UCSD-AML1 (cell line): ENCODE measurements at regions not wholly inside any gene's neighbourhood (a gene's known extent, or its start where the extent isn't known, plus 50 kb on each side); places are given as distances from the start of the nearest gene placed in this dataset.

Source experiments
- DNase-seq: peaks from one replicate; lab custom pipeline; 2025; ENCODE audit not compliant: unreplicated experiment; lab: John Stamatoyannopoulos, UW

DNA sequence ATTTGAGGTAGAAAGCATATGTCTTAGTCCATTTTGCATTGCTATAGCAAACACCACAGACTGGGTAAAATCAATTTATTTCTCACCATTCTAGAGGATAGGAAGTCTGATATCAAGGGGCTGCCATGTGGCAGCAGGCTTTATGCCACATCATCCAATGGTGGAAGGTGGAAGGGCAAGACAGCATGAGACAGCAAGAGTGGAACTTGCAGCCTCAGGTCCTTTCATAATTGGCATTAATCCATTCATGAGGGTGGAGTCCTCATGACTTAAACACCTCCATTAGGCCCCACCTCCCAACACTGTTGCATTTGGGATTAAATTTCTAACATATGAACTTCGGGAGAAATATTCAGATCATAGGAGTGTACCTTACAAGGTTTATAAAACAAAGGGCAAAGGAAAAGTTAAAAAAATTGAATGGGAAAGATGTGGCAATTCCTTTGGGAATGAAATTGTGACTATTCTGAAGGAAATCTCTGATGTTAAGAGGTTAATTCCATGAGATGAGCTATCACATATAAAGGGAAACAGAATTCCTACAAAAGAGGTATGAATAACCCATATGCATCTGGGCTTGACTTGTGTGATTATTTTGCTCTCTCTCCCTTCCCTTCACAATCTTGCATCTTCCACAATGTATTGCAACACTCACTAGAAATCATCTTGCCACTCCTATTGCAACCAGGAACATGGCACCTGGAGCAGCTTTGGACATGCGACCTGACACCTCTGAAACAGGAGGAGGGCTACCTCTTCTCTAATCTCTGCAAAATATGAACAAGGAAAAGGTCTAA, 507.8 kb downstream of the EPHA4 start:
- DNase-seq = no peak

DNA sequence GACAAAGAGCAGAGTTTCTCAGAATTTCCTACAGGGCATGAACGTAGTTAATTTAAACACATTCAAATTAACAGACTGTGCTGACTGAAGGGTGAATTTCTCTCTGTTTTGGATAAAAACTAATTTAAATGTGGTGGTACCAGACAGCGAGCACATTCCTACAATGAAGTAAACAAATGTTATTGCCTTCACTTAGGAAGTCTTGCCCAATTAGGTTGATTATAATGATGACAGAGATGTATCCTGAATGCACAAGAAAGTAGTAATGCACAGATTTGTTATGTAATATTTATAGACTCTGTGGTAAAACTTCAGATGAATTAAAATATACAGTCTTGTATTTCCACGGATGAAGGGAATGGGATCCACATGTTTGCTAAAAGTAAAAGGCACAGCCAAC, 507.2 kb downstream of the EPHA4 start:
- no peak for DNase-seq

DNA sequence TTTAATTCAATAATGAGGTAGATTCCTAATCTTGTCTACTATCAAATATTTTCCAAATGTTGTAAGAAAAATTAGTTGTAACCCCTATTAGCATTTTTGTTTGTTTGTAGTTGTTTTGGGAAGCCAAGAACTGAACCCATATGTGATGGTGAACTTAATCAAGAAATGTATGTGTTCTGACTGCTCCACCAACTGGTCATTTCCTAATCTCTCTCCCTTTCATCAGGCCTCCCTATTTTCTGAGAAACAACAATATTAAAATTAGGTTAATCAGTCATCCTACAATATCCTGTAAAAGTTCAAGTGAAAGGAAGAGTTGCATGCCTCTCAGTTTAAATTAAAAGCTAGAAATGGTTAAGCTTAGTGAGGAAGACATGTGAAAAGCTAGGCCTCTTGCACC, 504.0 kb downstream of the EPHA4 start:
- DNase-seq = no peak

DNA sequence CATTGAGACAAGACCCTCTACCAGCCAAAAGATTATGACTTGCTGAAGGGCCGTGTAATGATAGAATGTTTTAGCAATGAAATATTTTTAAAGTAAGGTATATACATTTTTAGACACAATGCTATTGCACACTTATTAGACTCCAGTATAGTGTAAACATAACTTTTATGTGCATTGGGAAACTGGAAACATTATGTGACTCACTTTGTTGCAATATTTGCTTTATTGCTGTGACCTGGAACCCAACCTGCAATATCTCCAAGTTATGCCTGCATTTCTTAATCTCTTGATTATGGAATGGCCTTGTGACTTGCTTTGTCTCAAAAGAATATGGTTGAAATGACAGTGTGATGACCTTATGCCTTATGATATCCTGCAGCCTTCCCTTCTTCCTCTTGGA, 502.0 kb downstream of the EPHA4 start:
- DNase-seq = no peak

DNA sequence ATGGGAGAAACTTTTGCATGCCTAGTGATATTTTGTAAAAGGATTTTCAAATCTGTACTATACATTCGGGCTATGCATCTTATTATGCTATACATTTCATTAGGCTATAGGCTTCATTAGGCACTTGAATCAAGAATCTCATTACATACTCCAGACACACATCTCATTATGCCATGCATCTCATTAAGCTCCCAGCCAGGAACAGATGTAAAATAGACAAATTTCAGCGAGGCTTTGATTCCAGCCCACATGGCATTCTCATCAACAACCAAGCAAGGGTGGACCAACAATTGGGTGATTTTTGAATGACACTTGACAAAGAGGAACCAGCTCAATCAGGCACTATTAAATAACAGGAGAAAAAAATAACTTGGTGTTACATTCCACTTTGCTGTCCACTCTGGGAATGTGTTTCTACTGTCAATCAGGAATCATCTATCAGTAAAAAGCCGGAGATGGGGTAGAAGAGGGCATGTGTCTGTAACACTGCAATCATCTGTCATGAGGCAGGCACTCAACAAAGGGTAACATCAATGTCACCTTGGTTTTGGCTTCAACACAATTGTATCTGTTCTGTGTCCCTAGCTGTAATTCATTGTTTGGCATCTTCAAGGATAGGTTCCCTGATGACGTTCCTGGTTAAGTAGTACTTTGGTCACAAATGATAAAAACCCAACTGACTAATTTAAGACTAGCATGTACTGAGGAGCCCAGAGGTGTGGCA, 498.6 kb downstream of the EPHA4 start:
- DNase-seq = no peak

DNA sequence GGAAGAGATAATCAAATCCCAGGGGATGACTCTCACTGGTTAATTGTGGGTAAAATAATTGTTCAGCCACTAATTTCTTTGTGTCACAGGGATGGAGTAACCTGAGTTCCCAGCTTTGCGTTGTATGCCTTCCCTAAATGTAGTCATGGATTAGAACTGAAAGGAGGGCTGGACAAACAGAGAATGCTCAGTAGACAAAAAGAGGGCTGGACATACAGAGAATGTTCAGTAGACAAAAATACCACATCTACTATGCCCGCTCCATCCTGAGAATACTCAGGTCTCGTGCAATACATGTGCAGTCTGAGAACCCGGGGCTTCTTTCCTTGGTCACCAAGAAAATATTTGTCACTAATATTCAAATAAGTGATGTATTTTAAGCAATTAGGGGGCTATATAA, 497.9 kb downstream of the EPHA4 start:
- DNase-seq = no peak

DNA sequence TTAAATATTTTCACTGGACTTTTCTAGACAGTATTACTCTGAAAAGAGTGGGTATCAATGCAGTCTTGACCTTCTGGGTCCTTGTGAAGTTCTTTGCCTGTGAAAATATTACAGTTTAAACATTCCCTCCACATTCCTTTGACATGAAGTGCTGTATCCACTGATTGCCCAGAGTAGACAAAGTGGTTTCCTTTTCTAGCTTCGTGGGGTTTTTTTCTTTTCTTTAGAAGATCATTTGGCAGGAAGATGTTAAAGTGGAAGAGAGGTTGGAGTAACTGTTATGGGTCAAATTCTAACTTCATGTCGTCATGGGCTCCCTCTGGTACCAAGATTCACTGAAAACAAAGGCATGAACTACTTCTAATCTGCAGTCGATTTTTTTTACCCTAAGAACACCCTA, 496.9 kb downstream of the EPHA4 start:
- DNase-seq = no peak

DNA sequence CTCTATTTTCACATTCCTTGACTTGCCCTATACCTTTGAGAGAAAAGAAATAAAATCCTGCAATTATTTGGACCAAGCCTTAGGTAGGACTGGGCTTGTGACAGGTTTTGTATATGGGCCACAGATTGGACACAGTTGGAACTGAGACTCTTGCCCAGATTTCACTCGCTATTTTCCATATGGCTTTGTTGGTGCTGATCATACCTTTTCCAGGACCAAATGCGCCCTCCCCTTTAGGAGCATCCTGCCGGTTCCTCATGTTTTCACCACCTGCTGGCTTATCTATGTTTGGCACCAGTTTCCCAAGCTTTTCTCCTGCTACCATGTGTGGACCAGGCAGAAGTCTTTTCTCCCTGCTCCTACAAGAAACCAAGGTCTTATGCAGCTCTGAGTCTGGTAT, 494.9 kb downstream of the EPHA4 start:
- DNase-seq = no peak

DNA sequence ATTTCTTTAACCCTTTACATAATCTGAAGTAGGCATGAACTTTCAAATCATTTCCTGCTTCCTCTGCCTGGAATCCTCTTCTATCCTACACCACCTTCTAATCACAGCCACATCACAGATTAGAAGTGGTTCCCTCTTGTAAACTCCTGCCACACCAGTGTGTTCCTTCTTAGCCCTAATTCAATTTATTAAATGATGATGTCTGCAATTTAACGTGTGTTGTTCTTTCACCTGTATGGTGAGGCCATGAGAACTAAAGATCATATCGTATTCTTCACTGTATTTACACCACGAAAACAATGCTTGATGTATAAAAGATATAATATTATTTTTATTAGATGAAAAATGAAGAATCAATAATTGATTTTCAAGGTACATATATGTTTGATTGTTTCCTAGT, 494.3 kb downstream of the EPHA4 start:
- DNase-seq = no peak

DNA sequence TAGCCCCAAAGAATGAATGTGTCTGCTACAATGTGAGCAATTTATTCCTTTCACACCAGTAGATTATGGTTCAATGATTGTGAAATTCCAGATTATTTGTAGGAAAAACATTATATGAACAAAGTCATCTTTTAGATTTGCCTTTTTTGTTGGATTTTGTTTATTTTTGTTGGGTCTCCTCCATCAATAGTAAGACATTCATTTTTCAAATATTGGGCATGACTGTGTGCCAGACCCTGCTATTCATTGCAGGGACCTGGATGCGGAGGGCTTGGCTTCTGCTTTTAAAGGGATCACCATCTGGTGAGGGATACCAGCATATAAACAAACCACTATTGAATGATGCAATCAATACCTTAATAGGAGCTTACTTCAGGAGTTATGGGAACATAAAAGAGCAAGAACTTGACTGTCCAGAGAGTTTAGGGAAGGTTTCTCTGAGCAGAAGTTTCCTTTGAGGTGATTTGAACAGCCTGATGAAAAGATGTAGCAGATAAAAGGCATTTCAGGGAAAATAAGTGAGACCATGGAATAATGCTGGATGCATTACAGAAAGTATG, 486.7 kb downstream of the EPHA4 start:
- no peak for DNase-seq

DNA sequence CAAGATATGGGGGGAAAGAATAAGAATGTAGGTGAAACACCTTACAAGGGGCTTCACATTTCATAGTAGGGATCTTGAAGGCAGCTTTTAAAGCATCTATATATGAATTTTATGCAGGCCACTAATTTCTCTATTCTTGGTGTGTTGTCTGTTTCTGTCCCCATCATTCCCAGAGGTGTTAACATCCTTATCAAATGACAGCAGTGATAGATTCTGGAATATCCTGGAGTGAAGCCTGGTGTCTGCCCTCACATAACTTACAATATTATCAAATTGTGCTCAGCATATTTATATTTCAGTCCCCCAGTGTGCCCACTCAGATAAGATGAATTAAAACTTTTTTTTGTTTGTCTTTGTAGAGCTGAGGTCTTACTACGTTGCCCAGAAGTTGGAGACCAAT, 486.2 kb downstream of the EPHA4 start:
- DNase-seq = no peak

DNA sequence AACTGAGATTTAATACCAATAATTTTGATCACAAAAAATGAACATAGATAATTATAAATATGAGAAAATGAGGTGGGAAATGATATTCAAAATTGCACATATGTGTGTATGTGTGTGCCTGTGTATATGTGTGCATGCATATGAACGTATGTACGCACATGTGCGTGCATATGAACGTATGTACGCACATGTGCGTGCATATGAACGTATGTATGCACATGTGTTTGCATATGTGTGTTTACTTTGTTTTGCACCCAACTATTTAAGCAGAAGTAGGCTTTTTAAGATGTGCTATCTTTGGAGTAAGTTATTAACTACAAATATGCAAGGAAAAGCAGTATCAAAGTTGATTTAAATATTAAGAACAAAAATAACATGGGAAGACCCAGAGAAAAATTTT, 484.3 kb downstream of the EPHA4 start:
- DNase-seq = no peak

DNA sequence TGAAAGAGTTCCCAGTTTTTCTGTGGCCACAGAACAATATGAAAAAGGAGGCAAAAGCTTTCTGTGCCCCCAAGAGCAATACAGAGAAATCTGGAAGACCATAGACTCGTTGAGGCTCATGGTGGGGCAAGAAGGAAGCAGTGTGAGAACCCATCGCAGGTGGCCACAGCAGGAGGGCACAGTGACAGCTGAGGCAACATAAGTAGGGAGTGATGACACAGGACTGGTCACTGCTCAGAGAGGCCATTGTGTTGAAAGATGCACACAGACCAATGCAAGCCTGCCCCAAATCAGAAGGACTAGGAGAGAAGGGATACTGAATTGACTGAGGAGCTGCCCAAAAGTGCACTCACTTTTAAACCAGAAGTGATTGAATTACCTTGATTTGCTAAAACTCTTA, 483.6 kb downstream of the EPHA4 start:
- no peak for DNase-seq

DNA sequence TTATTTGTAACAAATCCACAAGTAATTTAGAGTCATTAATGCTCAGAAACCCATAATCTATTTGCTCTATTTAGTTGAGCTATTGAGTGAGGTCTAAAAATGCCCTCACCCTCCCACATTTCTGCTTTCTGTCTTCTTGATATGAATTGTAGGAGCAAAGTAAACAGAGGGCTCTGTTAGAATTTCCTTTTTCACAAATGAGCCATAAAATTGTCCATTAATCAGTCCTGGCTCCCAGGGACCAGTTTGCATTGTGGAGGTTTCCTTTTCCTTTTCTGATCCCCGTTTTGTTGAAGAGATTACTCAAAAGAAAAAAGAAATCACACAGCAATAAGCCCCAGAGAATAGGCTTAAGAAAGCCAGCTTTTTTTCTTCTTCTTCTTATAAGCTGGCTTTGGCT, 476.7 kb downstream of the EPHA4 start:
- no peak for DNase-seq

DNA sequence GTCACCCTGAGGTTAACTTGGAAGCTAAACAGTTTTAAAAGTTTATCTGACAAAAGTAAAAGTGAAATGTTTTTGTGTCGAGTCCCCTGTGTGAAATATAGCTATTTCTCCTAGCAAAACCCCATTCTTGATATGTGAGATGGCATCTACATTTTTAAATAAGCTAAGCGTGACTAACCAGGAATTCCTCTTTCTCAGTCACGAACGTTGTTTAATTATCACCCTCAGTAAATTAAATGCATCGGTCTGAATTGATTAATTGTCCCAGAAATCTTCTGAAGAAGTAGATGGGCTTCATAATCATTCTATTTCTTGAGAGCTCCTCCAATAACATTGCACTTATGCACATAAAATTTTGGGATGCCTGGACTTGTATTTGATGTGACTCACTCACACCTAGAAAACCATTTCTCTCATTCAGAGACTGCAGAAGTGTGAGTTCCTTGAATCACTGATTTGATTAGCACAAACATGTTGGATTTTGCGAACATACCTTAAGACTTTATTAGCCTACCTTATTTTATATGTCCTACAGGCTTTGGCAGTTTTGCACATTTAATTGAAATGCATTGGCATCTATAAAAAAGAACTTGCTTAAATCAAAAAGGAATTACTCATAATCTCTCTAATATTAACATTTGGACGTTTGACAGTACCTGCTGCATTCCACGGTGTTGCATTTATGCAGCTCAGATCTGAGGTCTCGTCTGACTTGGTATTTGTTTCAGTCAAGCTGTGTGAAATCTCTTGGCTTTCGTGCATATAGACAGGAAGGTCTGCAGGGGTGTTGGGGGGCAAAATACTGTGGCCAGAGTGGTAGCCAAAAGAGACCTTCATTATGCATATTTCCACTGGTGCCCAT, 475.2 kb downstream of the EPHA4 start:
- DNase-seq = no peak

DNA sequence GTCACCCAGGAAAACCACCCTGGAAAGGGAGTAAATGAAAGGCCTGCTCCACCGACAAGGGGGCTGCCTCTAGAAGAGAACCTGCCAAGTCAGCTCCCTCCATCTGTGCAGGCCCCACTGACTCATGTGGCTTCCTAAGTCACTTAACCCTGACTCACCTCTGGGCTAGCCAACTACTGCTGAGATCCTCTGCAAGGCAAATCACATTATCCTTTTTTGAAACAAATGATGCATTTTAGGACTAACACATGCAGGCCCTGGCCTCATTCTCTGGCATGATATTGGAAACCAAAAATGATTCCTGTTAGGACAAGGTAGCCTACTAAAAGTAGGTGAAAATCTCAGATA, 474.6 kb downstream of the EPHA4 start:
- DNase-seq = no peak

DNA sequence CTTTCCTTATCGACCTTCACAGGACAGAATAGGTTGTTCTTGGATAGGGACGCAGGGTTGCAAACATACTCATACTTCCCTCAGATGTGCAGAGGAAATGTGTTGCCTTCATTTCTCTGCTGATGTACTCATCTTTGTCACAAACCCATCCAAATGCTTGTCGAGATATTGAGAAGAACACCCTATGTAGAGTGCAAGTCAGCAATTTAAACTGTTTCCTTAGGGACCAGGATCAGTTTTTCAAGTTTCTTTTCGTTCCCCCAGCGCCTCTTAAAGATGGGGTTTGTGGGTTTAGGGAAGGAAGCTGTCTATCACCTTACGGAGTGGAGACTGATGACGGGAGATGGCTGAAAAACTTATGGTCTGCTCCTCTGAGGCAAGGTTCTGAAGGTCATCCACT, 474.2 kb downstream of the EPHA4 start:
- DNase-seq = no peak

DNA sequence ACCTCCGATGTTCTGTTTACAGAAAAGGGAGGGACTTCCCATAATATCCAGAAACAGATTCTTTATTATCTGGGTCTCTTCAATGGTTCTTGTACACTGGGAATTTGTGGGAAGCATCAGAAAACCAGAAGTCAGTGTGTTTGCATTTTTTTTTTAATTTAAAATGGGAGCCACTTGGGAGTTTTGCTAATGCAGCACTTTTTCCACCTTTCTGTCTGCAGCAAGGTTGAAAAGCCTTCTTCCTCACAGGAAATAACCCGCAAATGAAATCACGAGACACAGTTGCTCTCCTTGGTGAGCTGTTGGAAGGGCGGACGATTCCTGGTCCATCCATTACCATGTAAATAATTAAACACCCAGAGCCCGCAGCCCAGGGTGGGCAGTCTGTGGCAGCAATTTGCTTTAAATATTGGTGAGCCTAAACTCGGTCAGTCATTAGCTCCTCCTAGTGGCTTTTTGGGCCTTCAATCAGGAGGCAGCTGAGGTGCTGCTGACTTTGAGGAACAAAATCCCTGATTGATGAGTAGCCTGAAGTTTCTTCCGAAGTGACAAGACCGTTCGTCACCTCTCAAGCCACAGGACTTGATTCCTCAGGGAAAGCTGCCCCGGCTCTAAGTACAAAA, 471.5 kb downstream of the EPHA4 start:
- DNase-seq = peak; percentile 14

DNA sequence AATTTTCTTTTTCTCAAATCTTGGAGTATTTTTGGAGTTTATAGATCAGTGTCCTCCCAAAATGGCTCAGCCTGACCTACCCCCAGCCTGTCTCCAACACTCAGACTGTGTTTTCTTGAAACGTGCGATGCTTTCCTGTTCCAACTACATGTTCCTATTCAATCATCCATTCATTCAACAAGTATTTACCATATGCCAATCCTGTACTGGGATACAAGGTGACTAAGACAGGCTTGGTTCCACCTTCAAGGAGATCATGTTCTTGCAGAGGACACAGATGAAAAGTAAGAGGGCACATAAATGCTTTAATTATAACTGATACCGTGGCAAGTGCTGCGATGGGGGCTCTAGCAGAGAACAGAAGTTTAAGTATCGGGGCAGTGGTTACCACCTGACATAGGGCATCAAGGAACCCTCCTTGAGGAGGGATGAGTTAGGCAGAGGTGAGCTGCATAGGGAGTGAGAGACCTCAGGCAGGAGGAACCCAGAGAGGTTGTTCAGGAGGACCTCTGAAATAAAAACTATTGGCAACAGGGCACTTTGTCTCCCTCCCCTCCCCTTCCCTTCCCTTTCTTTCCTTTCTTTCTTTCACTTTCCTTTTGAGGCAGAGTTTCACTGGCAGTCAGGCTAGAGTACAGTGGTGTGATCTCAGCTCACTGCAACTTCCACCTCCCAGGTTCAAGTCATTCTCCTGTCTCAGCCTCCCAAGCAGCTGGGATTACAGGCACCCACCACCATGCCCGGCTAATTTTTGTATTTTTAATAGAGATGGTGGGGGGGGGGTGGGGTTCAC, 469.0 kb downstream of the EPHA4 start:
- DNase-seq = no peak

DNA sequence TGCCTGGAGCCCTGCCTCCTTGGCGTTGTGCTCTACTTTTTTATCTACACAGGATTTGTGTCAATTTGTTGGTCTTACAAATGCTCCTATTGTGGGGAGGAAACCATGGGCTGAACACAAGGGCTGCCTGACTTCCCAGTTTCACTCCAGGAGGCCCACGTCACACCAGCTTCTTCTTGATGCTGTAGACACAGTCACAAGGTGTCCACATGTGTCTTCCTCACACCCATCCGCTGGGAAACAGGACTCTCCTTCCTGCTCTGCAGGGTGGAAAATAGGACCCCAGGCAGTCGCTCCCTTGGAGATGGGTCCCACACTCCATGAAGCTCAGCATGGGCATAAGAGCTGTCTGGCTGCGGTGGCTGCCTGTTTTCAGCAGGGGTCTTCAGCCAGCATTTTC, 468.2 kb downstream of the EPHA4 start:
- DNase-seq = peak; percentile 73
